ENCODE measurements at regions not wholly inside any gene's neighbourhood (a gene's known extent, or its start where the extent isn't known, plus 50 kb on each side); places are given as distances from the start of the nearest gene placed in this dataset.

- no peak for TF ChIP-seq CTCF (IDR thresholded peaks at IDR 0.05)
- TF ChIP-seq POLR2A (IDR thresholded peaks at IDR 0.05) = no peak
Observed at GRCh38 chr16:5601957-5602356, 504.4 kb upstream of the EEF2KMT start.
